VCaP (cell line): ENCODE measurements at regions not wholly inside any gene's neighbourhood (a gene's known extent, or its start where the extent isn't known, plus 50 kb on each side); places are given as distances from the start of the nearest gene placed in this dataset.

Source experiments
- H3K27ac ChIP-seq: fragments of 450-650 bp; 2 replicates; pipeline ENCODE4 v1.5.1; 2017
- TF ChIP-seq, protein P1 (sequence below): fragments of 450-650 bp; conservative IDR thresholded peaks from 2 replicates; pipeline ENCODE4 v1.5.1; 2017; ENCODE audit warnings: mild to moderate bottlenecking, moderate library complexity

GRCh38 chr14:83988275-83988674 lies 1541.7 kb upstream of the FLRT2 start:
- TF ChIP-seq, protein P1, sequence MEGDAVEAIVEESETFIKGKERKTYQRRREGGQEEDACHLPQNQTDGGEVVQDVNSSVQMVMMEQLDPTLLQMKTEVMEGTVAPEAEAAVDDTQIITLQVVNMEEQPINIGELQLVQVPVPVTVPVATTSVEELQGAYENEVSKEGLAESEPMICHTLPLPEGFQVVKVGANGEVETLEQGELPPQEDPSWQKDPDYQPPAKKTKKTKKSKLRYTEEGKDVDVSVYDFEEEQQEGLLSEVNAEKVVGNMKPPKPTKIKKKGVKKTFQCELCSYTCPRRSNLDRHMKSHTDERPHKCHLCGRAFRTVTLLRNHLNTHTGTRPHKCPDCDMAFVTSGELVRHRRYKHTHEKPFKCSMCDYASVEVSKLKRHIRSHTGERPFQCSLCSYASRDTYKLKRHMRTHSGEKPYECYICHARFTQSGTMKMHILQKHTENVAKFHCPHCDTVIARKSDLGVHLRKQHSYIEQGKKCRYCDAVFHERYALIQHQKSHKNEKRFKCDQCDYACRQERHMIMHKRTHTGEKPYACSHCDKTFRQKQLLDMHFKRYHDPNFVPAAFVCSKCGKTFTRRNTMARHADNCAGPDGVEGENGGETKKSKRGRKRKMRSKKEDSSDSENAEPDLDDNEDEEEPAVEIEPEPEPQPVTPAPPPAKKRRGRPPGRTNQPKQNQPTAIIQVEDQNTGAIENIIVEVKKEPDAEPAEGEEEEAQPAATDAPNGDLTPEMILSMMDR, result no peak

GRCh38 chr14:83991666-83992065 lies 1538.3 kb upstream of the FLRT2 start:
- no peak overlapping the region for H3K27ac ChIP-seq
- TF ChIP-seq, protein P1, result no peak

More at GRCh38 chr14:83988275-83988674, 1541.7 kb upstream of the FLRT2 start:
- H3K27ac ChIP-seq, result no peak overlapping the region

DNA sequence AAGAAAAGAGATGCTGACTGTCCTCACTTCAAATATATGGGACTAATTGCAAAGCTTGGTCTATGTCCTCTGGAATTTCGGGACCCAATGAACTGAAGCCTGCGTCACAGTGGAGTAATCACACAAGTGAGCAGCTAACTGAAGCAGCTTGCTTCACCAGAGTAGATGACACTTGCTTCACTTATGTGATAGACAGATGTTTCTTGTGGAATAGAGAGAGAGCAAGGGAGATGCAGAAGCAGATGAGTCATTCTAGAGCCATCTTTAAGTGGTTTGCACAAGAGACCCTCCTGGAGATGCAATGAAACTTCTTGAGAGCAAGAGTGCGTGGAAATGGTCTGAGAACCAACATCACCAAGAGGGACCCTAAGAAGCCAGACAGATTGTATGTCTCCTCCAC lies 1537.1 kb upstream of the FLRT2 start:
- TF ChIP-seq, protein P1, result no peak
- H3K27ac ChIP-seq, result no peak overlapping the region

GRCh38 chr14:83993545-83993944 lies 1536.4 kb upstream of the FLRT2 start:
- no peak overlapping the region for H3K27ac ChIP-seq
- TF ChIP-seq, protein P1, result no peak

DNA sequence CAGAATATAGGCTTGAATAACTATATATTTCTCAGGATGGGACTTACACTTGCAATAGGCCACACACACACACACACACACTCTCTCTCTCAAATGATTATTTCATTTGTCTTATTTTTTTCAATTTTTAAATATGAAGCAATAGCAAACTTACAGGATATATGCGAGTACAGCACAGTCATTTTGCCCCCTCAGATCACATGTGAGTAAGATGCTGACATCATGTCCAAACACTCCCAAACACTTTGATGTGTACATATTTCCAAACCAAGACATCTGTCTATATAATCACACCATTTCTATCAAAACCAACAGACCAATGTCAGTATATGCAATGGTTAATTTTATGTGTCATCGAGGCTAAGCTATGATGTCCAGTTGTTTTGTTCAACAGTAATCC lies 1535.9 kb upstream of the FLRT2 start:
- TF ChIP-seq, protein P1, result no peak
- H3K27ac ChIP-seq, result no peak overlapping the region

DNA sequence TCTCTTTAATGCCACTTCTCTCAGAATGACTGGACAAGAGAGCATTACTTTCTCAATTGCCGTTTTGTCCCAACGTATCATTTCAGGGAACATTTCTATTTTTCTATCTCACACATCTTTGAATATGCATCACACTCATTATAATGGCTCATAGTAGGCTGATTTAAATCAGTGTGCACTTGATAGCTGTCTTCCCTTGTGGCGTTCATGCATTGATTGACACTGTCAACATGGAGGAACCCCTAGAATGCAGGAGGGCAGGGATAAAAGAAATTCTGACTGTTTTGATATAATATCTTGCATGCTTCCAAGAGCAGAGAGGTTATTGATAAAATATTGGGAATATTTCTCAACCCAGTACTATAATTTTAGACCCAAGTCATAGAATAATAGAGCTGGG lies 1528.9 kb upstream of the FLRT2 start:
- TF ChIP-seq, protein P1, result no peak
- H3K27ac ChIP-seq, result no peak overlapping the region

- TF ChIP-seq, protein P1, result no peak
- H3K27ac ChIP-seq, result no peak overlapping the region
Observed at GRCh38 chr14:84003346-84003745, 1526.6 kb upstream of the FLRT2 start.
